Muscle of leg (tissue), 3 donors: ENCODE measurements at regions not wholly inside any gene's neighbourhood (a gene's known extent, or its start where the extent isn't known, plus 50 kb on each side); places are given as distances from the start of the nearest gene placed in this dataset.

Source experiments
- DNase-seq: peaks from one replicate; pipeline ENCODE4 v3.0.0; 2013
- H3K27ac ChIP-seq: one replicate; pipeline ENCODE4 v1.5.1; 2013; ENCODE audit warnings: mild to moderate bottlenecking, low read length, control low read depth
- H3K27me3 ChIP-seq: one replicate; pipeline ENCODE4 v1.6.1; 2013; ENCODE audit warnings: low read length; ENCODE audit not compliant: control insufficient read depth, insufficient read depth
- H3K36me3 ChIP-seq: one replicate; pipeline ENCODE4 v1.6.1; 2013; ENCODE audit warnings: low read length; ENCODE audit not compliant: control insufficient read depth, insufficient read depth
- H3K4me1 ChIP-seq: one replicate; pipeline ENCODE4 v1.6.1; 2013; ENCODE audit warnings: low read length; ENCODE audit not compliant: control insufficient read depth, insufficient read depth
- H3K4me3 ChIP-seq: one replicate; pipeline ENCODE4 v1.5.1; 2013; ENCODE audit warnings: low read length, control low read depth
- H3K9me3 ChIP-seq: replicated peaks from 2 replicates; pipeline ENCODE4 v1.6.1; 2013; ENCODE audit warnings: low read depth, low read length; ENCODE audit not compliant: control insufficient read depth
- WGBS: methylation state at CpG from one replicate; pipeline ENCODE4 v1.1.5; 2013; ENCODE audit warnings: missing lambda C conversion rate; ENCODE audit not compliant: insufficient coverage; 5-methylcytosine and 5-hydroxymethylcytosine counted together

DNA sequence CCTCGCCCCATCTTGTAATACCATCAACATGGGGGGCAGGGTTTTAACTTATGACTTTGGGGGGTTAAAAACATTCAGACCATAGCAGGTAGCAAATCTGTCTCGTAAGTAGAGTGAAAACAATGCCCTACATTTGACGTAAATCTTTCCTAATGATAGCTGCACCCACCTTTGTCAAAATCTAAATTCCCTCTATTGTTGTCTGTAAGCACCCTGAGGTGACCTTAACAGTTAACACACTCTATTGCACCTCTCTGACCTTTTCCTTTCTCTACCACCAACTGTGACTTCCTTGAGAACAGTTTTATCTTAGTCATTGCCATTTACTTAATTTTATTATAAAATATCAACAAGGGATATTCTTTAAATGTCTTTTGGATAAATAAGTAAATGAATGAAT lies 1024.9 kb upstream of the CNTN5 start:
- Histone ChIP-seq H3K4me1 (no peaks in the 10 kb centered on the region), H3K36me3 (no peaks in the 10 kb centered on the region), H3K27me3 (no peaks in the 10 kb centered on the region), H3K27ac (no peak overlapping the region), H3K4me3 (no peak overlapping the region), H3K9me3 (peaks cover 3% of the 10 kb centered on the region)
- WGBS = 63% methylated on average over 2 of the region's 3 CpGs
- no peak for DNase-seq

DNA sequence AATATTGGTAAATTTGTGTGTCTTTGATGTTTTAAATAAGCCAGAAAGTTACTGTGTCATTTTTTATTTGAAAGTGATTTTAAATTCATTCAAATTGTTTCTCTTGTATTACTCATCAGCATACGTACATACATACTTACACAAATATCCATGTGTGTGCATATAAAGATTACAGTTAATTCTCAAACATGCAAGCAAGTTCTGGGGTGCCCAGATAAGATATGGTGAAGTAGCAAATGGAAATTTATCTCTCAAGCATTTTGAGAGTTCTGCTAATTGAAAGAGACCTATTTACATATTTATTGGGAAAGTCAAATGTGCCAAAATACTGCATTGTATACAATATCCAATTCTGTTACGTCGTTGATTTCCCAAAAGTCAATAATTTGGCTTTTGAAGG lies 1024.0 kb upstream of the CNTN5 start:
- Histone ChIP-seq H3K9me3 (peaks cover 3% of the 10 kb centered on the region), H3K27me3 (no peaks in the 10 kb centered on the region), H3K4me1 (no peaks in the 10 kb centered on the region), H3K36me3 (no peaks in the 10 kb centered on the region), H3K27ac (no peak overlapping the region), H3K4me3 (no peak overlapping the region)
- no peak for DNase-seq
- no CpG with 5 or more reads among the region's 3 CpGs for WGBS

DNA sequence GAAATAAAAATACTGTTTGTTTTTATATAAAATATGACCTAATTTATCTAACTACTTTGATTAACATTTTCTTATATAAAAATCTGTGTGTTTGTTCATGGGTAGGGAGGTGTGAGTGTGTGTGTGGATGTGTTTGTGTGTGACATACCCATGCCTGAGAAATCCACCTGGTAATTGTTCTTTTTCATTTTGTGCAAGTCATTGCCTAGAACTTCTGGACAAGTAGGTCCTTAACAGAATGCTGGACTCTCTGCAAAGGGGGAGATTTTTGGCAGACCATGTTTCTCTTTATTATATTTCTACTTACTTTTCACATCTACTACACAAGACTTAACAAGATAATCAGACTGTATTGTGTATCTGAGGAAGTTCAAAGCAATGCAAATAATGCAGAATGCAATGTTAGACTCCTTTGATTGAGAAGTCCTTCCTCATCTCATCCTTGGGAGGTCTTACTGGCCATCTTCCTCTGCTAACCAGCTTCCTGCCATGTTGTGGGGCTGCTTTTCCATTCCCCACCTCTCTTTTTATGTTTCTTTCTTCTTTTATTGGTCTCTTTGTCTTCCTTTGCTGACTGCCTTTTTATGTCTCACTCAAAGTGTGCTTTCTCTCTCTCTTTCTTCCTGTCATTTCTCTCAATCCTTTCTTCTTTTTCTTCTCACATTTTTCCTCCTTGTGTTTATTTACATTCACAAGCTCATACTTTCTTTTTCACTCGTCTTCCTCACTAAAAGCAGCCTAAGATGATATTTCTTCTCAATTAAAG lies 1017.0 kb upstream of the CNTN5 start:
- no peaks in the 10 kb centered on the region for H3K27me3 ChIP-seq
- no peak for DNase-seq
- no CpG with 5 or more reads among the region's 1 CpG for WGBS

DNA sequence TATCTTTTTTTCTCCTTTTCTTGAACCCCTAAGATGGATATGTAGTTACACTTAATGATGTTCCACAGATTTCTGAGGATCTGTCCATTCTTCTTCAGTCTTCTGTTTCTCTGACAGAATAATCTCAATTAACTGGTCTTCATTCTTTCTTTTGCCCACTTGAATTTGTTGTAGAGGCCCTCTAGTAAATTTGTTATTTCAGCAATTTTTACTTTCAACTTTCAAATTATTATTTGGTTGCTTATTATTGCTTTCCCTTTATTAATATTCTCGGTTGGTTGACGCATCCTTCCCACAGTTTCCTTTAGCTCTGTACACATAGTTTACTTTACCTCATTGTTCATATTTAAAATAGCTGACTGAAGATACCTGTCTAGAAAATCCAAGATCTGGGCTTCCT lies 1013.7 kb upstream of the CNTN5 start:
- no CpG with 5 or more reads among the region's 2 CpGs for WGBS
- no peak for DNase-seq
- Histone ChIP-seq H3K4me1 (no peaks in the 10 kb centered on the region), H3K4me3 (no peak overlapping the region), H3K36me3 (no peaks in the 10 kb centered on the region), H3K9me3 (peaks cover 1% of the 10 kb centered on the region), H3K27ac (no peak overlapping the region), H3K27me3 (no peaks in the 10 kb centered on the region)

More for the DNA sequence above, 1017.0 kb upstream of the CNTN5 start:
- Histone ChIP-seq H3K9me3 (no peaks in the 10 kb centered on the region), H3K27ac (no peak overlapping the region), H3K36me3 (no peaks in the 10 kb centered on the region), H3K4me3 (no peak overlapping the region), H3K4me1 (no peaks in the 10 kb centered on the region)

DNA sequence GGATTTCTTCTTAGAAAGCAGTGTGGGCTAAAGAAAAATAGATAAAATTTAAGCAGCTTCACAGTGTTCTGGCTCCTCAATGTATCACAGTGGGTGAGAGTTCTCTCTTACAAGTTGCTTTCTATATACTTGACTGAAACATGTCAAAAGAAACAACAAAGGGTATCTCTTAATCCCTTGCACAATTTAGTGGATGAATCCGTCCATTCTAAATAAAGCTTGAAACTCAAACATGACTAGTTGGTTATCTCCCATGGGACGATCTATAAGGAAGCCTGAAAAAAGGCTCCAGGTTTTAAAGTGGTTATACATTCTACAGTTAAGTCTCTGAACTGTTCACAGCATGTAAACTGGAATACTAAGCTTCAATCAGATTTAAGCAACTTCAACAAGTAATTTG lies 993.1 kb upstream of the CNTN5 start:
- Histone ChIP-seq H3K27me3 (no peaks in the 10 kb centered on the region), H3K4me1 (no peaks in the 10 kb centered on the region), H3K4me3 (no peak overlapping the region), H3K27ac (no peak overlapping the region), H3K36me3 (no peaks in the 10 kb centered on the region), H3K9me3 (no peaks in the 10 kb centered on the region)
- no peak for DNase-seq
- WGBS = no CpG with 5 or more reads among the region's 2 CpGs

DNA sequence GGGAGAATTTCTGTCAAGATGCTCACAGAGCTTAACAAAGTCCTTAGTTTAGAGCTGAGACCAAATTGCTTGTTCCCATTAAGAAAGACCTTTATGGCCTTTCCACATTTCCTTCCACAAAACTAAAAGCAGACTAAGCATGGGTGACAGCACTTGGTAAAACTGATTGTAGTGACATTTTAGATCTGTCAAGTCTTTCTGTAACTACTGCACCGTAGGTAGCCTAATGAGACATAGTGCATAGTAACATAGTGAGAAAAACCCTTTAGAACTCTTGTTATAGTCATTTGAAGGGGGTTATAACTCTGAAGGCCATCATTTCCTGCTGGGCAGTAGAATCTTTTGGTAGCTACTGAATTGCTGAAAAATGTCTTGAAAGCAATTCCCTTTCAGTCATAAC lies 990.9 kb upstream of the CNTN5 start:
- no peak for DNase-seq
- Histone ChIP-seq H3K27ac (no peak overlapping the region), H3K4me1 (no peaks in the 10 kb centered on the region), H3K4me3 (no peak overlapping the region), H3K36me3 (no peaks in the 10 kb centered on the region), H3K9me3 (no peaks in the 10 kb centered on the region), H3K27me3 (no peaks in the 10 kb centered on the region)
- WGBS = no CpG with 5 or more reads among the region's 1 CpG

DNA sequence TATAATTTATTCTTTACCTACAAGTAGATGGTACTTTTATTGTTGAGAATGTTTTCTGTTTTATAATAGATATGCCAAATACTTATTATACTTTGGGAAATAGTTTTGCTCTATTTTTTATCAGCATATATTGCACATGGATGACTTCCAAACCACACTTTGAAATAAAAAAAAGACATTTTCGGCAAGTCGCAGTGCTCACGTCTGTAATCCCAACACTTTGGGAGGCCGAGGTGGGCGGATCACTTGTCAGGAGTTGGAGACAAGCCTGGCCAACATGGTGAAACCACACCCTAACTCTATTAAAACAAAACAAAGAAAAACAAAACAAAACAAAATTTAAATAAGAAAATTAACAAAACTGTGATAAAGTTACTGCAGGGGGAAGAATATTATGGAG lies 983.9 kb upstream of the CNTN5 start:
- DNase-seq = peak; percentile 7
- no peaks in the 10 kb centered on the region for H3K27me3 ChIP-seq
- no peaks in the 10 kb centered on the region for H3K36me3 ChIP-seq
- no peak overlapping the region for H3K4me3 ChIP-seq
- no peaks in the 10 kb centered on the region for H3K9me3 ChIP-seq
- no peak overlapping the region for H3K27ac ChIP-seq
- H3K4me1 ChIP-seq = no peaks in the 10 kb centered on the region
- WGBS = no CpG with 5 or more reads among the region's 5 CpGs

DNA sequence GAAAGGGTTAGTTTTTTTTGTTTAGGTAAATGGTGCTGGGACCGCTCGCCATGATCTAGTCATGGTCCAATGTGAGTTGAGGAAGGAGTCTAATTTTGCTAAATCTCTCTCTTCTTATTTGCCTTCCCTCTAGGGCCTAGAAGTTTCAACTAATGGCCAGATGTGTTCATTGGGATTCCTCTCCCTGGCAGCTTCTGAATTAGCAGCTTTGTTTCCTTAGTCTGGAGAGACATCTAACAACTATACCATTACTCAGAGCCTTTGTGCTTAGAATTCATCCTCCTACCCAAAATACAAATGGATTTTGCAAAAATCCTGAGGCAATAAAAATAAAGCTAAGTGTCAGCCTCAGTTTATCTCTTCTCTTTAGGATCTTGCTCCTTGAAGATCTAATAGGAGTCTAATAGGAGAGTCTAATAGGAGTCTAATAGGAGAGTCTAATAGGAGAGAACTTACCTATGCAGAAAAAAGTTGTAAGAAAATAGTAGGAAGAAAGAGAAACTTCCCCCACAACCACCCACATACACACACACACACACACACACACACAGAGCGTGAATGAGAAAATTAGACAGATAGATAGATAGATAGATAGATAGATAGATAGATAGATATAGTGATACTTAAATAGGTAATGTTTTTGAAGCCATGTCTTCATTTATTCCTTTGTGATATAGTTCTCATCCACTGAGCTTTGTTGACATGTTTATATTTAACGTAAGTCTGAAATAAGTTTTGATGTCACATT lies 980.5 kb upstream of the CNTN5 start:
- H3K4me3 ChIP-seq = no peak overlapping the region
- no peaks in the 10 kb centered on the region for H3K4me1 ChIP-seq
- no peaks in the 10 kb centered on the region for H3K9me3 ChIP-seq
- H3K27me3 ChIP-seq = no peaks in the 10 kb centered on the region
- WGBS = no CpG with 5 or more reads among the region's 4 CpGs
- no peak for DNase-seq
- no peak overlapping the region for H3K27ac ChIP-seq
- H3K36me3 ChIP-seq = no peaks in the 10 kb centered on the region

DNA sequence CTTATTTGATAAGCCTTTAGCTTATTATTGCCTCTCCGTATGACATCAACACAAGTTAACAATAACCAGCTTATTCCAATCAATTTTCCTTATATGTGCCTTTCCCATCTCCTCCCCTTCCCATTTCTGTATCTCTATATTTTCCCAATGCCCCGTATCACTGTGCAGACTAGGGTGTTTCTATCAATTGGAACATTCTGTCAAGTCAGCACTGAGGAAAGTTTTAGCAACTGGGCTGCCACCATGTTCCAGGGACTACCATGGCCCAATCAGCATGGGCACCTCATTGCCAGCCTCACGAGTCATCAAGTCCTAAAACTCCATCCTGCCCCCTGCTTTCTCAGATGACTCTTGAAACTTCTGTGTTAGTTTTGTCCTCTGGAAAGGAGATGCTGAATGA lies 973.1 kb upstream of the CNTN5 start:
- no peaks in the 10 kb centered on the region for H3K36me3 ChIP-seq
- 63% methylated on average over 2 of the region's 3 CpGs for WGBS
- DNase-seq = no peak
- H3K4me3 ChIP-seq = no peak overlapping the region
- H3K27me3 ChIP-seq = no peaks in the 10 kb centered on the region
- no peaks in the 10 kb centered on the region for H3K4me1 ChIP-seq
- H3K27ac ChIP-seq = no peak overlapping the region
- H3K9me3 ChIP-seq = no peaks in the 10 kb centered on the region

DNA sequence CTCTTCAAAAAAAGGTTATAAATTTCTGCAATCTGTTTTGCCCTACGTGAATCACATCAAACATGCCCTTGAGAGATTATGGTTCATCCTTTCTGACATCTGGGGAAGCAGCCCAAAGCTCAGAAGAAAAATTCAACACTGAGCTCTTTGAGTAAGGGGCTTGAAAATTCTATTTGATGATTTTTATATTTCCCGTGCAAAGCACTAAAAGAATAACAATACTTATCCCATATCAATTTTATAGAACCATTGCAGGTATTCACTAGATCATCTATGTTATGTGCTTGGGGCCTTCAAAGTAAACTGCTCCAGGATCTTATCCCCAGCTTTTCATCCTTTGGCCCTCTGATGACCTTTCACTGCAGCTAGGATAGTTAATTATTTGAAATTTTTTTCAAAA lies 966.9 kb upstream of the CNTN5 start:
- Histone ChIP-seq H3K4me3 (no peak overlapping the region), H3K27ac (no peak overlapping the region), H3K9me3 (no peaks in the 10 kb centered on the region), H3K27me3 (no peaks in the 10 kb centered on the region), H3K4me1 (no peaks in the 10 kb centered on the region), H3K36me3 (no peaks in the 10 kb centered on the region)
- no peak for DNase-seq
- no CpG with 5 or more reads among the region's 2 CpGs for WGBS
